Nephron progenitor cell (in vitro differentiated cells): ENCODE measurements at regions not wholly inside any gene's neighbourhood (a gene's known extent, or its start where the extent isn't known, plus 50 kb on each side); places are given as distances from the start of the nearest gene placed in this dataset.

Experiments used
- DNase-seq: peaks from one replicate; pipeline ENCODE4 v3.0.0; 2021
- H3K27ac Mint-ChIP-seq: 2 replicates; pipeline ENCODE4 v1.8.0; 2021; ENCODE audit warnings: mild to moderate bottlenecking, moderate library complexity, mixed read lengths
- H3K27me3 Mint-ChIP-seq: 2 replicates; pipeline ENCODE4 v1.8.0; 2021; ENCODE audit warnings: mild to moderate bottlenecking, low read depth, mixed read lengths; ENCODE audit not compliant: poor library complexity
- H3K36me3 Mint-ChIP-seq: 2 replicates; pipeline ENCODE4 v1.8.0; 2021; ENCODE audit warnings: low read depth, mixed read lengths
- H3K4me1 Mint-ChIP-seq: 2 replicates; pipeline ENCODE4 v1.8.0; 2021; ENCODE audit warnings: mixed read lengths
- H3K4me3 Mint-ChIP-seq: 2 replicates; pipeline ENCODE4 v1.8.0; 2021; ENCODE audit warnings: mild to moderate bottlenecking, moderate library complexity, mixed read lengths
- H3K9me3 Mint-ChIP-seq: 2 replicates; pipeline ENCODE4 v1.8.0; 2021; ENCODE audit warnings: mild to moderate bottlenecking, moderate library complexity, mixed read lengths
- TF ChIP-seq, protein P1 (sequence below): fragments of 200-600 bp; sonication (generic); IDR thresholded peaks from 2 replicates; pipeline ENCODE4 v1.5.0; 2021; ENCODE audit warnings: antibody characterized with exemption

DNA sequence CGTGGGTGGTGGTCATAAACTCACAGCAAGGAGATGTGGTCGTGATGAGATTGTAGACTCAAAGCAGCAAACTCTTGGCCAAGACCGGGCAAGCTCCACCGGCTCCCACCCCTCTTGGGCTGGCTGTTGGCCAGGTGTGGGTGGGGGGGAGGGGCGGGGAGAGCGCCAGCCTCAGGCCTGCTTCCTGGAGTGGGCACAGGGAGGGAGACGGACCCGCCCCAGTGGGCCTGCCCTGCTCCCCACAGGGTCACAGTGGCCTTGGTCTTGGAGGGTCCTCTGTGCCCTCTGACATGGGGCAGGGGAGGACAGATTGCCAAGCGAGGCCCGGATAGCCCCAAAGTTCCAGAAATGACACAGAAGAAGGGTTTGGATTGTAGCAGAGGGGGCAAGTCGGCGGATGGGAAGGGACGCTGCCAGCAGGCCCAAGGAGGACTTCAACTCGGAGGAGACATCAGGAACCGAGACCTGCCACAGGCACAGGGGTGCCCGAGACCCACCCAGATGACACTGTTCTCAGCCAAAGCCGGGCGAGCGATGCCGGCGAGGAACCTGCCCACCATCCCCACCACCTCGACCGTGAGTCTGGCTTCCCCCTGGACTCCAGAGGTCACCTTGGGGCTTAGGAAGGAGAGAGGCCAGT, 85.4 kb upstream of the ACTRT2 start:
- peaks cover 75% of the 10 kb centered on the region for H3K9me3 Mint-ChIP-seq
- TF ChIP-seq, protein P1, sequence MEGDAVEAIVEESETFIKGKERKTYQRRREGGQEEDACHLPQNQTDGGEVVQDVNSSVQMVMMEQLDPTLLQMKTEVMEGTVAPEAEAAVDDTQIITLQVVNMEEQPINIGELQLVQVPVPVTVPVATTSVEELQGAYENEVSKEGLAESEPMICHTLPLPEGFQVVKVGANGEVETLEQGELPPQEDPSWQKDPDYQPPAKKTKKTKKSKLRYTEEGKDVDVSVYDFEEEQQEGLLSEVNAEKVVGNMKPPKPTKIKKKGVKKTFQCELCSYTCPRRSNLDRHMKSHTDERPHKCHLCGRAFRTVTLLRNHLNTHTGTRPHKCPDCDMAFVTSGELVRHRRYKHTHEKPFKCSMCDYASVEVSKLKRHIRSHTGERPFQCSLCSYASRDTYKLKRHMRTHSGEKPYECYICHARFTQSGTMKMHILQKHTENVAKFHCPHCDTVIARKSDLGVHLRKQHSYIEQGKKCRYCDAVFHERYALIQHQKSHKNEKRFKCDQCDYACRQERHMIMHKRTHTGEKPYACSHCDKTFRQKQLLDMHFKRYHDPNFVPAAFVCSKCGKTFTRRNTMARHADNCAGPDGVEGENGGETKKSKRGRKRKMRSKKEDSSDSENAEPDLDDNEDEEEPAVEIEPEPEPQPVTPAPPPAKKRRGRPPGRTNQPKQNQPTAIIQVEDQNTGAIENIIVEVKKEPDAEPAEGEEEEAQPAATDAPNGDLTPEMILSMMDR: no peak
- no peaks in the 10 kb centered on the region for H3K4me1 Mint-ChIP-seq
- no peak for DNase-seq
- H3K27ac Mint-ChIP-seq: no peak overlapping the region
- peaks cover 7% of the 10 kb centered on the region for H3K27me3 Mint-ChIP-seq
- H3K4me3 Mint-ChIP-seq: no peak overlapping the region
- H3K36me3 Mint-ChIP-seq: peaks cover 5% of the 10 kb centered on the region

DNA sequence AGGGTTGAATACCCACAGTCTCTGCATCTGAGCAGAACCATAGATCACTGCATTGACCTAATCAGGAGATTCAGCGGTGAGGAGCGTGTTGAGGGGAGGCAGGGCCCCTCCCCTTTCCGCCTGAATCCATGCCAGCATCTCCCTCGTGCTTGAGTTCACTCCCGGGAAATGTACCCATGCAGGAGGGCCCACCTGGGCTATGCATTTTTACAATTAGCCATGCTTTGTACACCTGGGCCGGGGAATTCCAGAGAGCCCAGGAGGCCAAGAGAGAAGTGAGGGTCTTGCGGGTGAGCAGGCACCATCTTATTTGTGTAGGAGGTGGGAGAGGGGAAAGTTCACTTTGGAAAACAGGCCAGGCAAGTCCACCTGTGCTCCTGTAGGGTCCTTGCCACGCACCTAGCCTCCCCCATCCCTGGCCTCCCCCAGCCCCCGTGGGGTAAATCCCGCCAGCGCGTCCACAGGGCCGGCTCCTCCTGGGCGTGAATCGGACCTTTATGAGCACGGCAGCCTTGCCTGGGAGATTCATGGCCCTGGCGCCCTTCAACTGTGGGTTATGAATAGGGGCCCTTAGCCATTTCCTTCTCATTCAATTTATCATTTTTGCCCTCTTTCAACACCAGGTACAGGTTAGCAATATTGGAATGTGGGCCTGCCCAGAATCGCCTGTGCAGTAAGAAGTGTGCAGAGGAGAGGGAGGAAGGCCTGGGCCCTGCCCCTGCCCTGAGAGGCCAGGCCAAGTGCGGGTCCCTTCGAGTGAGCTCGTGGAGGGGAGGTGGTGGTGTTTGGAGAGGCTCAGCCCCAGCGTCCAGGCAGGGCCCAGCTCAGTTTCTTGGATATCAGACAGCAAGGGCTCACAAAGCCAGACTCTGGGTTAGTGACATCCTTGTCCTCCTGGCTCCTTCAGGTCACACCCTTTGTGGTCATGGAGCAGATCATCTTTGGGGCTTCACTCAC, 84.4 kb upstream of the ACTRT2 start:
- DNase-seq: no peak
- TF ChIP-seq, protein P1: no peak
- Mint-ChIP-seq H3K4me1 (no peaks in the 10 kb centered on the region), H3K9me3 (peaks cover 77% of the 10 kb centered on the region), H3K27me3 (peaks cover 7% of the 10 kb centered on the region), H3K4me3 (no peak overlapping the region), H3K36me3 (peaks cover 5% of the 10 kb centered on the region), H3K27ac (no peak overlapping the region)

GRCh38 chr1:2937805-2938204, 83.5 kb upstream of the ACTRT2 start:
- Mint-ChIP-seq H3K4me3 (no peak overlapping the region), H3K27me3 (peaks cover 3% of the 10 kb centered on the region), H3K4me1 (no peaks in the 10 kb centered on the region), H3K9me3 (peaks cover 76% of the 10 kb centered on the region), H3K27ac (no peak overlapping the region), H3K36me3 (peaks cover 5% of the 10 kb centered on the region)
- TF ChIP-seq, protein P1: no peak
- DNase-seq: no peak

- peaks cover 69% of the 10 kb centered on the region for H3K9me3 Mint-ChIP-seq
- H3K4me1 Mint-ChIP-seq: no peaks in the 10 kb centered on the region
- H3K27ac Mint-ChIP-seq: no peak overlapping the region
- no peak overlapping the region for H3K4me3 Mint-ChIP-seq
- TF ChIP-seq, protein P1: no peak
- H3K36me3 Mint-ChIP-seq: peaks cover 5% of the 10 kb centered on the region
- H3K27me3 Mint-ChIP-seq: peaks cover 3% of the 10 kb centered on the region
- no peak for DNase-seq
Measured at GRCh38 chr1:2939041-2939552, 82.2 kb upstream of the ACTRT2 start.

DNA sequence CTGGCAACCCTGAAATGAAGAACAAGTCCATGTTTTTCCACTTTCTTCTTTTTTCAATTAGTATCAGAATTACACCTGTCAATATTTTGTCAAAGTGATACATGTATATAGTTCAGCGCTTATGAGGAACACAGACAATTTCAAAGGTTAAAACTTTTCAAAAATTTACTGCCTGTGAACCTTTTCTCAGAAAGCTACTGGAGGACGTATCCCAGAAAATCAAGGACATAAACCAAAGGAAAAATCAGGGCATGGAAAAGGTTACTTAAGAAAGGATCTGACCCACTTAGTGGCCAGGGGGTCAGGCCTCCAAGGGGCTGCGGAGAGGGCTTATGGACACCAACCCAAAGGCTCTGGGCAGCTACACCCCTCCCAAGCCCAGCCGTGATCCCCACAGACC, 81.1 kb upstream of the ACTRT2 start:
- Mint-ChIP-seq H3K9me3 (peaks cover 65% of the 10 kb centered on the region), H3K27me3 (peaks cover 3% of the 10 kb centered on the region), H3K36me3 (peaks cover 5% of the 10 kb centered on the region), H3K4me1 (no peaks in the 10 kb centered on the region), H3K27ac (no peak overlapping the region), H3K4me3 (no peak overlapping the region)
- DNase-seq: no peak
- TF ChIP-seq, protein P1: no peak
